Suppressor macrophage (primary cell): ENCODE measurements at regions not wholly inside any gene's neighbourhood (a gene's known extent, or its start where the extent isn't known, plus 50 kb on each side); places are given as distances from the start of the nearest gene placed in this dataset.

Experiments used
- DNase-seq, 4 experiments: peaks; one replicate each; pipeline ENCODE4 v3.0.0-alpha.2; 2020 to 2022

- no peak for DNase-seq
These were observed 253.2 kb upstream of the COL3A1 start for GRCh38 chr2:188720811-188721605.

- no peak for DNase-seq
These were observed 252.4 kb upstream of the COL3A1 start for GRCh38 chr2:188721784-188722183.

GRCh38 chr2:188725746-188726360 is 248.3 kb upstream of the COL3A1 start:
- DNase-seq, result no peak

- no peak for DNase-seq
These were observed 247.4 kb upstream of the COL3A1 start for GRCh38 chr2:188726626-188727247.

- DNase-seq, result no peak
These were observed 246.3 kb upstream of the COL3A1 start for GRCh38 chr2:188727846-188728245.

GRCh38 chr2:188734691-188735090 is 239.5 kb upstream of the COL3A1 start:
- DNase-seq, result no peak

- no peak for DNase-seq
These were observed 227.4 kb upstream of the COL3A1 start for GRCh38 chr2:188746727-188747126.

- DNase-seq, result no peak
These were observed 222.4 kb upstream of the COL3A1 start for GRCh38 chr2:188751816-188752215.

GRCh38 chr2:188752311-188752710 is 221.9 kb upstream of the COL3A1 start:
- DNase-seq, result no peak

GRCh38 chr2:188762151-188762550 is 212.0 kb upstream of the COL3A1 start:
- DNase-seq, result no peak

GRCh38 chr2:188765522-188766470 is 208.4 kb upstream of the COL3A1 start:
- DNase-seq, result no peak

- DNase-seq, result no peak
These were observed 207.7 kb upstream of the COL3A1 start for GRCh38 chr2:188766471-188766856.

- no peak for DNase-seq
These were observed 207.0 kb upstream of the COL3A1 start for GRCh38 chr2:188767176-188767575.

GRCh38 chr2:188770296-188770695 is 203.9 kb upstream of the COL3A1 start:
- DNase-seq, result no peak

GRCh38 chr2:188773075-188773474 is 201.1 kb upstream of the COL3A1 start:
- no peak for DNase-seq

- DNase-seq, result no peak
These were observed 197.5 kb upstream of the COL3A1 start for GRCh38 chr2:188776634-188777033.

GRCh38 chr2:188784269-188784762 is 189.9 kb upstream of the COL3A1 start:
- DNase-seq, result no peak

GRCh38 chr2:188785061-188785460 is 189.1 kb upstream of the COL3A1 start:
- no peak for DNase-seq

- no peak for DNase-seq
These were observed 188.7 kb upstream of the COL3A1 start for GRCh38 chr2:188785490-188785889.

GRCh38 chr2:188786368-188786841 is 187.8 kb upstream of the COL3A1 start:
- no peak for DNase-seq

GRCh38 chr2:188787021-188787657 is 187.0 kb upstream of the COL3A1 start:
- DNase-seq, result no peak
